ENCODE measurements at regions not wholly inside any gene's neighbourhood (a gene's known extent, or its start where the extent isn't known, plus 50 kb on each side); places are given as distances from the start of the nearest gene placed in this dataset.

DNA sequence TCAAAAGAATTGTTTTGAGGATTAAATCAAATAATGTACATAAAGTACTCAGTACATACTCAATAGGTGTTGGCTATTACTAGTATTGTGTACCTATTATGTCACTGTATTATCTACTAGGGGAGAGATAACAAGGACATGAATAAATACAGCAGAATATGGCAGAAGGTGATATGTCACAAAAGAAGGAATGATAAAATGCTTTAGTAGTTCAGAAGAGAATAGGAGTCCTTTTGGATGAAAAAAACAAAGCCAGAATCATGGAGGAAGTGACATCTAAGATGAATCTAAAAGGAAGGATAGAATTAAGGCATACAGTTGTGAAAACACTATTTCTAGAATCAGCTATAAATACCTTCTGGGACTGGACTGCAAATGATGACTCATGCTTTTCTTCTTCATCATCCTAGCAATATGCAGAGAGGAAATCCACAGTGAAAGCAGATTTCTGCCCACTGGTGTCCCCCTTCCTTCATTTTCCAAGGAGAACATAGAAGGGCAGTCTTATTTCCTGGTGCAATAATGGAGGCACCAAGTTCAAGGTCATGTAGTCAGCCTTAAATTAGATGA lies 98.7 kb downstream of the GLUD2 start:
- TF ChIP-seq EZH2 (optimal IDR thresholded peaks at IDR 0.05; ENCODE audit: low read depth, low read length) (no peak), EZH2phosphoT487 (IDR thresholded peaks at IDR 0.05; ENCODE audit: low read length) (no peak)
- TF ChIP-seq, protein P1, sequence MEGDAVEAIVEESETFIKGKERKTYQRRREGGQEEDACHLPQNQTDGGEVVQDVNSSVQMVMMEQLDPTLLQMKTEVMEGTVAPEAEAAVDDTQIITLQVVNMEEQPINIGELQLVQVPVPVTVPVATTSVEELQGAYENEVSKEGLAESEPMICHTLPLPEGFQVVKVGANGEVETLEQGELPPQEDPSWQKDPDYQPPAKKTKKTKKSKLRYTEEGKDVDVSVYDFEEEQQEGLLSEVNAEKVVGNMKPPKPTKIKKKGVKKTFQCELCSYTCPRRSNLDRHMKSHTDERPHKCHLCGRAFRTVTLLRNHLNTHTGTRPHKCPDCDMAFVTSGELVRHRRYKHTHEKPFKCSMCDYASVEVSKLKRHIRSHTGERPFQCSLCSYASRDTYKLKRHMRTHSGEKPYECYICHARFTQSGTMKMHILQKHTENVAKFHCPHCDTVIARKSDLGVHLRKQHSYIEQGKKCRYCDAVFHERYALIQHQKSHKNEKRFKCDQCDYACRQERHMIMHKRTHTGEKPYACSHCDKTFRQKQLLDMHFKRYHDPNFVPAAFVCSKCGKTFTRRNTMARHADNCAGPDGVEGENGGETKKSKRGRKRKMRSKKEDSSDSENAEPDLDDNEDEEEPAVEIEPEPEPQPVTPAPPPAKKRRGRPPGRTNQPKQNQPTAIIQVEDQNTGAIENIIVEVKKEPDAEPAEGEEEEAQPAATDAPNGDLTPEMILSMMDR (IDR thresholded peaks at IDR 0.05; ENCODE audit: low read length) = no peak
